ENCODE measurements at regions not wholly inside any gene's neighbourhood (a gene's known extent, or its start where the extent isn't known, plus 50 kb on each side); places are given as distances from the start of the nearest gene placed in this dataset.

- ChIA-PET CTCF (no interaction called here), POLR2A (no interaction called here)
- no peak for DNase-seq (ENCODE audit: extremely low spot score)
- TF ChIP-seq BHLHE40 (IDR thresholded peaks at IDR 0.05; ENCODE audit: borderline replicate concordance) = no peak
- no peak for TF ChIP-seq ZNF384 (IDR thresholded peaks at IDR 0.05)
- no peak for TF ChIP-seq FOXK2 (IDR thresholded peaks at IDR 0.05)
Observed at GRCh38 chr12:131249246-131250027, 295.7 kb downstream of the ADGRD1 start.

- ChIA-PET POLR2A (interaction anchor here (0.8 kb wide), 1 partner anchor 20 kb away, joined by 4 read pairs; no protein-coding TSS in a partner anchor), CTCF (interaction anchor here (0.6 kb wide), 1 partner anchor 29 kb away, joined by 3 read pairs; no protein-coding TSS in a partner anchor)
- TF ChIP-seq L3MBTL2 (conservative IDR thresholded peaks at IDR 0.05) (no peak), NFRKB (IDR thresholded peaks at IDR 0.05) (no peak), FOXA1 (IDR thresholded peaks at IDR 0.05) (no peak), TARDBP (IDR thresholded peaks at IDR 0.05) (no peak), LEF1 (IDR thresholded peaks at IDR 0.05; ENCODE audit: borderline replicate concordance) (no peak)
- no peak for DNase-seq (ENCODE audit: extremely low spot score)
Observed at GRCh38 chr12:131250028-131250950, 296.6 kb downstream of the ADGRD1 start.

- no peak for DNase-seq (ENCODE audit: extremely low spot score)
- ChIA-PET CTCF (interaction anchor here (0.6 kb wide), 1 partner anchor 29 kb away, joined by 3 read pairs; no protein-coding TSS in a partner anchor), POLR2A (interaction anchor here (0.8 kb wide), 1 partner anchor 21 kb away, joined by 4 read pairs; no protein-coding TSS in a partner anchor)
- no peak for TF ChIP-seq ARNT (IDR thresholded peaks at IDR 0.05)
- TF ChIP-seq SUZ12 (IDR thresholded peaks at IDR 0.05) = no peak
- no peak for TF ChIP-seq ELF4 (IDR thresholded peaks at IDR 0.05)
- no peak for TF ChIP-seq HDGF (IDR thresholded peaks at IDR 0.05; ENCODE audit: borderline replicate concordance)
- TF ChIP-seq CTBP1 (IDR thresholded peaks at IDR 0.05; ENCODE audit: borderline replicate concordance) = no peak
- no peak for TF ChIP-seq FOXA1 (IDR thresholded peaks at IDR 0.05)
- TF ChIP-seq PKNOX1 (IDR thresholded peaks at IDR 0.05) = no peak
- TF ChIP-seq ZNF384 (IDR thresholded peaks at IDR 0.05) = no peak
- TF ChIP-seq FOXM1 (IDR thresholded peaks at IDR 0.05; ENCODE audit: borderline replicate concordance) = no peak
- no peak for TF ChIP-seq SP1 (IDR thresholded peaks at IDR 0.05)
- TF ChIP-seq NFRKB (IDR thresholded peaks at IDR 0.05) = no peak
- no peak for TF ChIP-seq LEF1 (IDR thresholded peaks at IDR 0.05; ENCODE audit: borderline replicate concordance)
- no peak for TF ChIP-seq L3MBTL2 (conservative IDR thresholded peaks at IDR 0.05)
- TF ChIP-seq BHLHE40 (IDR thresholded peaks at IDR 0.05; ENCODE audit: borderline replicate concordance) = no peak
Observed at GRCh38 chr12:131250951-131251315, 297.2 kb downstream of the ADGRD1 start.

GRCh38 chr12:131251336-131252101, 297.8 kb downstream of the ADGRD1 start:
- ChIA-PET POLR2A (no interaction called here), CTCF (interaction anchor here (0.6 kb wide), 1 partner anchor 28 kb away, joined by 3 read pairs; no protein-coding TSS in a partner anchor)
- TF ChIP-seq HDGF (IDR thresholded peaks at IDR 0.05; ENCODE audit: borderline replicate concordance) (no peak), CTBP1 (IDR thresholded peaks at IDR 0.05; ENCODE audit: borderline replicate concordance) (no peak), BHLHE40 (IDR thresholded peaks at IDR 0.05; ENCODE audit: borderline replicate concordance) (no peak), SP1 (IDR thresholded peaks at IDR 0.05) (no peak), NFRKB (IDR thresholded peaks at IDR 0.05) (no peak), LEF1 (IDR thresholded peaks at IDR 0.05; ENCODE audit: borderline replicate concordance) (no peak), FOXK2 (IDR thresholded peaks at IDR 0.05) (no peak)
- peak; percentile 32 for DNase-seq (ENCODE audit: extremely low spot score)

GRCh38 chr12:131253376-131254026, 299.8 kb downstream of the ADGRD1 start:
- no peak for TF ChIP-seq BHLHE40 (IDR thresholded peaks at IDR 0.05; ENCODE audit: borderline replicate concordance)
- TF ChIP-seq L3MBTL2 (conservative IDR thresholded peaks at IDR 0.05) = no peak
- no peak for TF ChIP-seq SP1 (IDR thresholded peaks at IDR 0.05)
- TF ChIP-seq TARDBP (IDR thresholded peaks at IDR 0.05) = no peak
- no peak for TF ChIP-seq NFRKB (IDR thresholded peaks at IDR 0.05)
- TF ChIP-seq PKNOX1 (IDR thresholded peaks at IDR 0.05) = no peak
- TF ChIP-seq SUZ12 (IDR thresholded peaks at IDR 0.05) = no peak
- no peak for TF ChIP-seq HDGF (IDR thresholded peaks at IDR 0.05; ENCODE audit: borderline replicate concordance)
- TF ChIP-seq FOXA1 (IDR thresholded peaks at IDR 0.05) = no peak
- DNase-seq (ENCODE audit: extremely low spot score) = no peak
- ChIA-PET CTCF (no interaction called here), POLR2A (no interaction called here)

GRCh38 chr12:131254374-131254773, 300.7 kb downstream of the ADGRD1 start:
- no peak for TF ChIP-seq NFRKB (IDR thresholded peaks at IDR 0.05)
- no peak for TF ChIP-seq CTBP1 (IDR thresholded peaks at IDR 0.05; ENCODE audit: borderline replicate concordance)
- no peak for TF ChIP-seq ELF4 (IDR thresholded peaks at IDR 0.05)
- TF ChIP-seq TARDBP (IDR thresholded peaks at IDR 0.05) = no peak
- TF ChIP-seq FOXM1 (IDR thresholded peaks at IDR 0.05; ENCODE audit: borderline replicate concordance) = no peak
- TF ChIP-seq BHLHE40 (IDR thresholded peaks at IDR 0.05; ENCODE audit: borderline replicate concordance) = no peak
- ChIA-PET CTCF (no interaction called here), POLR2A (no interaction called here)
- DNase-seq (ENCODE audit: extremely low spot score) = no peak
